ENCODE measurements at regions not wholly inside any gene's neighbourhood (a gene's known extent, or its start where the extent isn't known, plus 50 kb on each side); places are given as distances from the start of the nearest gene placed in this dataset.

DNA sequence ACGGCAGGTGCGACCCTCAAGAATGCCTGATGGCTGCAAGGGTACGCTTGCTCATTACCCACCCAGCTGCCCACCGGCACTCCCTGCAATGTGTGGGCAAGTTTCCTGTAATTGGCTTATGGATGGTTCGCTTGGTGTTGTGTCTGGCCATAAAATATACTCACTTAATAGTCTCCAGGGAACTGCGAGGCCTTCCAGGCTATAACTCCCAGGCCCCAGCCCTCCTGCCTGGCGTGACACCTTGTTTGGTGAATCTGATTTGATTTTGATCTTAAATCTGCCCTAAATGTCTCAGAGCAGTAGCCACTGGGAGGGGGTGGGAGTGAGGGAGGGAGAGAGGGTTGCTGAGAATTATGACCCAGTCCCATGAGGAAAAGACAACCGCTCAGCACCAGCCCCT, 572.2 kb downstream of the BUD13 start:
- DNase-seq (ENCODE audit: low read depth, low spot score) = no peak
- ChIA-PET CTCF (no interaction called here), POLR2A (no interaction called here)
- Histone ChIP-seq H3K27me3 (ENCODE audit: control insufficient read depth, insufficient read depth, low read length) (no peaks in the 10 kb centered on the region), H3K9me3 (ENCODE audit: control insufficient read depth, insufficient read depth, low read length) (no peaks in the 10 kb centered on the region), H3K27ac (ENCODE audit: low read depth, low read length) (no peak overlapping the region), H3K4me3 (ENCODE audit: low read depth, low read length) (no peak overlapping the region)
- TF ChIP-seq, protein P1, sequence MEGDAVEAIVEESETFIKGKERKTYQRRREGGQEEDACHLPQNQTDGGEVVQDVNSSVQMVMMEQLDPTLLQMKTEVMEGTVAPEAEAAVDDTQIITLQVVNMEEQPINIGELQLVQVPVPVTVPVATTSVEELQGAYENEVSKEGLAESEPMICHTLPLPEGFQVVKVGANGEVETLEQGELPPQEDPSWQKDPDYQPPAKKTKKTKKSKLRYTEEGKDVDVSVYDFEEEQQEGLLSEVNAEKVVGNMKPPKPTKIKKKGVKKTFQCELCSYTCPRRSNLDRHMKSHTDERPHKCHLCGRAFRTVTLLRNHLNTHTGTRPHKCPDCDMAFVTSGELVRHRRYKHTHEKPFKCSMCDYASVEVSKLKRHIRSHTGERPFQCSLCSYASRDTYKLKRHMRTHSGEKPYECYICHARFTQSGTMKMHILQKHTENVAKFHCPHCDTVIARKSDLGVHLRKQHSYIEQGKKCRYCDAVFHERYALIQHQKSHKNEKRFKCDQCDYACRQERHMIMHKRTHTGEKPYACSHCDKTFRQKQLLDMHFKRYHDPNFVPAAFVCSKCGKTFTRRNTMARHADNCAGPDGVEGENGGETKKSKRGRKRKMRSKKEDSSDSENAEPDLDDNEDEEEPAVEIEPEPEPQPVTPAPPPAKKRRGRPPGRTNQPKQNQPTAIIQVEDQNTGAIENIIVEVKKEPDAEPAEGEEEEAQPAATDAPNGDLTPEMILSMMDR (IDR thresholded peaks at IDR 0.05; ENCODE audit: low read depth, low read length) = no peak

- no peaks in the 10 kb centered on the region for H3K27me3 ChIP-seq (ENCODE audit: control insufficient read depth, insufficient read depth, low read length)
- CTCF ChIA-PET = no interaction called here
- POLR2A ChIA-PET = no interaction called here
Measured at GRCh38 chr11:116199182-116199581, 573.6 kb downstream of the BUD13 start.

DNA sequence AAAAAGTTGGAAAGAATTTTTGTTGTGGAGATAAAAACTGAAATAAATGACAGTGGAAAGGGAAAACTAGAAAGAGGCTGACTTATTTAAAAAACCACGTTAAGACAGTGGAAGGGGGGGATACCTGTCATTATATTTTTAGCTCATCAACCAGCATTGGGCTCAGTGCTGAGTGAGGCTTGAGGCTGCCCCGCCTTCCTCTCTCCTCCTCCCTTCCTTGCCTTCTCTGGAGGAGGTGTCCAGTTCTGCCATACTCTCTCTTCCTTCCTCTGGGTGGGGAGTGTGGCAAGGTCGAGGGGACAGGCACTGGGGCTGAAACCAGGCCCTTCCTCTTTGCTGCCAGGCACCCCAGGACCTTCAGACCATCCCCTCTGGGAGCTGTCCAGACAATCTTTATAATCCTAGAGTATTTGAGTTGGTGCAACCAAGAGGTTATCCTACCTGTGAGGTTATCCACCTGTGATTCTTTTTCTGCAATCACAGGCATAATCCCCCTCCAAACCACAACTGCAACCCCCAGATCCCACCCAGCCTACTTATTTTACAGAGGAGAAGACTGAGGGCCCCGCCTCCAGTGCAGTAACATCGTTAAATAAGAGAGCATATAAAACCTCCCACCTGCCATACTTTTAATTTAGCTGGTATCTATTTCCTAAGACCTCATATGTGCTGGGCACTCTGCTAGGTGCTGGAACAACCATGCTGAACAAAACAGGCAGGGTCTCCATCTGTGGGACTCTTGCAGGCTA, 578.5 kb downstream of the BUD13 start:
- ChIA-PET POLR2A (interaction anchor here (0.6 to 0.7 kb wide), 2 partner anchors 12 to 257 kb away, joined by 3 to 5 read pairs; no protein-coding TSS in a partner anchor), CTCF (interaction anchor here (0.7 to 1.0 kb wide), 2 partner anchors 60 to 1419 kb away, joined by 3 to 4 read pairs; no protein-coding TSS in a partner anchor)
- peak overlapping the region; percentile 61; the same call in 1 of the 2 replicates for H3K4me3 ChIP-seq (ENCODE audit: low read depth, low read length)
- H3K27ac ChIP-seq (ENCODE audit: low read depth, low read length) = no peak overlapping the region
- no peak for DNase-seq (ENCODE audit: low read depth, low spot score)
- TF ChIP-seq, protein P1 (IDR thresholded peaks at IDR 0.05; ENCODE audit: low read depth, low read length) = no peak
- H3K9me3 ChIP-seq (ENCODE audit: control insufficient read depth, insufficient read depth, low read length) = no peaks in the 10 kb centered on the region
- peaks cover 2% of the 10 kb centered on the region for H3K27me3 ChIP-seq (ENCODE audit: control insufficient read depth, insufficient read depth, low read length)

More at GRCh38 chr11:116199182-116199581, 573.6 kb downstream of the BUD13 start:
- no peak for DNase-seq (ENCODE audit: low read depth, low spot score)
- no peaks in the 10 kb centered on the region for H3K9me3 ChIP-seq (ENCODE audit: control insufficient read depth, insufficient read depth, low read length)
- no peak overlapping the region for H3K4me3 ChIP-seq (ENCODE audit: low read depth, low read length)
- TF ChIP-seq, protein P1 (IDR thresholded peaks at IDR 0.05; ENCODE audit: low read depth, low read length) = no peak
- no peak overlapping the region for H3K27ac ChIP-seq (ENCODE audit: low read depth, low read length)

DNA sequence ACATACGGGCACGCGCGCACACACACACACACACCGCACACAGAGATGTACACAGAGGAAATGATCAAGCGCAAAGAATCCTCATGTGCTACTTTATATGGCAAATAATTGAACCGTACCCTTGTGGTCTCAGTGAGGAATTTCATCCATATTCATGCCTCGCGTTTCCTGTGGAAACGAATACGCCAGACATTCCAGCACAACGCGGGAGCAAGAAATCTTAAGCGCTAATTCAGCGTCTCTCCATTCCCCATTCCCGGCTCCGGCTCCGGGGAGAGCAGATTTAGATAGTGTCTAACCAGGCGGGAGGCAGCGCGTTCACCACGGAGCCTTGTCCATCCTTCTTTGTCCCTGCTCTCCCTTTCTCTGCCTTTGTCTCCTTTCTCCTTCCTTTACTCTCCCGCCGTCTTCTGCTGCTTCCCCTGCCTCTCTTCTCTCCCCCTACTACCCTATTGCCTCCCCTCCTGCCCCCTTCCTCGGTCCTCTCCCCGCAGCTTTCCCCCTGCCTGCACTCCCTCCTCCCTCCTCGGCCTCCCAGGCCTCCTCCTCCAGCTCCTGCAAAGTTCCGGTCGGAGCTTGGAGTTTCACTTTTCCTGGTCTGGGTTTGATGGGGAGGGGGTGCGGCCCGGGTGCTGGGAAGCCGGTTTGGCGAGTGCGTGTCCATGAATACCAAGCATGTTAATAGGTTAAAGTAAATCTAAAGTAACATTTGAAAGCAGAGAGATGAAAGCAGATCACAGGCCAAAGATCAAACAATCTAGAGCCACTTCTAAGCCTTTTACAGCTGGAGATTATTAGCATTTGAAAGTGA, 579.3 kb downstream of the BUD13 start:
- Histone ChIP-seq H3K4me3 (ENCODE audit: low read depth, low read length) (peak overlapping the region; percentile 61), H3K9me3 (ENCODE audit: control insufficient read depth, insufficient read depth, low read length) (no peaks in the 10 kb centered on the region), H3K27me3 (ENCODE audit: control insufficient read depth, insufficient read depth, low read length) (peaks cover 2% of the 10 kb centered on the region), H3K27ac (ENCODE audit: low read depth, low read length) (peak overlapping the region; percentile 31)
- CTCF ChIA-PET = interaction anchor here (0.7 to 1.0 kb wide), 2 partner anchors 59 to 1418 kb away, joined by 3 to 4 read pairs; no protein-coding TSS in a partner anchor
- POLR2A ChIA-PET = interaction anchor here (0.6 to 0.7 kb wide), 2 partner anchors 12 to 257 kb away, joined by 3 to 5 read pairs; no protein-coding TSS in a partner anchor
- TF ChIP-seq, protein P1 (IDR thresholded peaks at IDR 0.05; ENCODE audit: low read depth, low read length) = peak; percentile 41; the same call in 1 of the 2 replicates
- DNase-seq (ENCODE audit: low read depth, low spot score) = peak; percentile 36
